Heart left ventricle (tissue), 13 donors: ENCODE measurements at regions not wholly inside any gene's neighbourhood (a gene's known extent, or its start where the extent isn't known, plus 50 kb on each side); places are given as distances from the start of the nearest gene placed in this dataset.

Experiments used
- POLR2A ChIP-seq, 2 donors: fragments of 450-650 bp; IDR thresholded peaks; one replicate each; pipeline ENCODE4 v1.6.1; 2017; ENCODE audit warnings: antibody characterized with exemption in 2 of 2, mild to moderate bottlenecking in 2 of 2, moderate library complexity in 2 of 2
- TF ChIP-seq, protein P1 (sequence below), 12 donors: fragments of 200-600 bp; sonication (generic) in 4 of 12; IDR thresholded peaks; one replicate each; pipeline versions ENCODE4 v1.5.0 to v1.8.0; 2018 to 2022; ENCODE audit warnings: antibody characterized with exemption in 12 of 12, mild to moderate bottlenecking in 5 of 12
- donor health status: ischemic (EF 13 %, LVEDD 7.1; RV severe dilation, severe dysfunction).
- donor health status: DM: no; HTN: yes; CAD: no.
- donor health status: DM: no; HTN: no; CAD: no.
- donor health status: ischemic (EF 25% LVEDD 6.9; RV normal size, moderate dysfunction).
- donor health status: ischemic (EF 25% LVEDD 5.7; RV mildly dilated, moderate dysfunction).
- donor health status: ischemic (EF 35%, LVEDD 5.7; RV mildly dilated, moderate dysfunction).
- donor health status: nonischemic (EF 11% LVEDD 7.7; RV severe dilation, severe dysfunction).
- donor health status: DM: yes; HTN: yes; CAD: no.
- donor health status: PGD.
- donor health status: ischemic (EF 29% LVEDD 5.4; RV normal size, mild dysfunction).
- donor health status: nonischemic (EF 23%, LVEDD 6.1; RV moderate dilation, normal function).

DNA sequence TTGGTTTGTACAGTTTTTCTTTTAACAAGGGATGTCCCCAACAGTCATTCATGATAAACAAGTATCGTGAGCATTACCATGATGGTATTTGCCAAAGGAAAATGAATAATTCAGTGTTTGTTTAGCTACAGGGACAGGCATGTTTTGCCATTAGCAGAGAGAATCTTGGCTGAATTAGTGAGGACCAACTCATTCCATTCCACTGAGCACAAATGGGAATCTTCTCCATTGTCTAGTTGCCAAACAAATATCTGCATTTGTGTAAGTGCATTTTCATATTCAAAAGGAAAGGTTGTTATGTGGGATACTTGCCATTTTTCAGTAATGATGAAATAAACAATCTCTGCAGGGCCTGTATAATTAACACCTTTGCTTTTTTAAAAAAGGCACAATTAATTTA is 1762.6 kb downstream of the RPA4 start:
- TF ChIP-seq, protein P1, sequence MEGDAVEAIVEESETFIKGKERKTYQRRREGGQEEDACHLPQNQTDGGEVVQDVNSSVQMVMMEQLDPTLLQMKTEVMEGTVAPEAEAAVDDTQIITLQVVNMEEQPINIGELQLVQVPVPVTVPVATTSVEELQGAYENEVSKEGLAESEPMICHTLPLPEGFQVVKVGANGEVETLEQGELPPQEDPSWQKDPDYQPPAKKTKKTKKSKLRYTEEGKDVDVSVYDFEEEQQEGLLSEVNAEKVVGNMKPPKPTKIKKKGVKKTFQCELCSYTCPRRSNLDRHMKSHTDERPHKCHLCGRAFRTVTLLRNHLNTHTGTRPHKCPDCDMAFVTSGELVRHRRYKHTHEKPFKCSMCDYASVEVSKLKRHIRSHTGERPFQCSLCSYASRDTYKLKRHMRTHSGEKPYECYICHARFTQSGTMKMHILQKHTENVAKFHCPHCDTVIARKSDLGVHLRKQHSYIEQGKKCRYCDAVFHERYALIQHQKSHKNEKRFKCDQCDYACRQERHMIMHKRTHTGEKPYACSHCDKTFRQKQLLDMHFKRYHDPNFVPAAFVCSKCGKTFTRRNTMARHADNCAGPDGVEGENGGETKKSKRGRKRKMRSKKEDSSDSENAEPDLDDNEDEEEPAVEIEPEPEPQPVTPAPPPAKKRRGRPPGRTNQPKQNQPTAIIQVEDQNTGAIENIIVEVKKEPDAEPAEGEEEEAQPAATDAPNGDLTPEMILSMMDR (IDR thresholded peaks at IDR 0.05) = no peak
- no peak for TF ChIP-seq POLR2A (IDR thresholded peaks at IDR 0.05)
